Duodenal mucosa (tissue), 2 donors: ENCODE measurements at regions not wholly inside any gene's neighbourhood (a gene's known extent, or its start where the extent isn't known, plus 50 kb on each side); places are given as distances from the start of the nearest gene placed in this dataset.
"Not testable (repeated sequence)": the region's sequence is repeated elsewhere in the genome, so short reads cannot be mapped to it uniquely, and the experiment has no call there.

Experiments used
- H3K27ac ChIP-seq: one replicate; pipeline ENCODE4 v1.7.0; 2013; ENCODE audit warnings: low read depth, low read length
- H3K27me3 ChIP-seq, 2 donors: one replicate each; pipeline ENCODE4 v1.7.0; 2013; ENCODE audit warnings: low read length in 2 of 2, control low read depth in 1 of 2; ENCODE audit not compliant: insufficient read depth in 2 of 2, control insufficient read depth in 1 of 2
- H3K36me3 ChIP-seq, 2 donors: one replicate each; pipeline ENCODE4 v1.7.0; 2013; ENCODE audit warnings: low read length in 2 of 2, control low read depth in 1 of 2; ENCODE audit not compliant: insufficient read depth in 2 of 2, control insufficient read depth in 1 of 2
- H3K4me1 ChIP-seq, 2 donors: one replicate each; pipeline ENCODE4 v1.7.0; 2013; ENCODE audit warnings: low read length in 2 of 2, control low read depth in 1 of 2; ENCODE audit not compliant: insufficient read depth in 2 of 2, control insufficient read depth in 1 of 2
- H3K4me3 ChIP-seq, 2 donors: one replicate each; pipeline ENCODE4 v1.7.0; 2013; ENCODE audit warnings: low read length in 2 of 2, low read depth in 1 of 2
- H3K9ac ChIP-seq, 2 donors: one replicate each; pipeline ENCODE4 v1.7.0; 2013; ENCODE audit warnings: low read length in 2 of 2, low read depth in 1 of 2
- H3K9me3 ChIP-seq, 2 donors: one replicate each; pipeline ENCODE4 v1.7.0; 2013; ENCODE audit warnings: low read length in 2 of 2, control low read depth in 1 of 2; ENCODE audit not compliant: control insufficient read depth in 1 of 2

- no peaks in the 10 kb centered on the region for H3K9me3 ChIP-seq
- H3K27me3 ChIP-seq: no peaks in the 10 kb centered on the region
- no peak overlapping the region for H3K27ac ChIP-seq
- H3K36me3 ChIP-seq: no peaks in the 10 kb centered on the region
- no peak overlapping the region for H3K4me3 ChIP-seq
- no peaks in the 10 kb centered on the region for H3K4me1 ChIP-seq
- no peak overlapping the region for H3K9ac ChIP-seq
These were observed 311.7 kb downstream of the GATA3 start for GRCh38 chr10:8365935-8366911.

- not testable (repeated sequence) for H3K4me3 ChIP-seq, H3K9ac ChIP-seq, H3K27ac ChIP-seq, H3K36me3 ChIP-seq, H3K9me3 ChIP-seq, H3K4me1 ChIP-seq, H3K27me3 ChIP-seq
These were observed 313.4 kb downstream of the GATA3 start for GRCh38 chr10:8367672-8368411.

- H3K4me1 ChIP-seq: no peaks in the 10 kb centered on the region
- no peaks in the 10 kb centered on the region for H3K27me3 ChIP-seq
- H3K9me3 ChIP-seq: no peaks in the 10 kb centered on the region
- H3K4me3 ChIP-seq: no peak overlapping the region
- H3K36me3 ChIP-seq: no peaks in the 10 kb centered on the region
- no peak overlapping the region for H3K27ac ChIP-seq
- no peak overlapping the region for H3K9ac ChIP-seq
These were observed 315.2 kb downstream of the GATA3 start for GRCh38 chr10:8369666-8370065.

GRCh38 chr10:8374334-8374733, 319.8 kb downstream of the GATA3 start:
- no peak overlapping the region for H3K27ac ChIP-seq
- H3K9me3 ChIP-seq: no peaks in the 10 kb centered on the region
- no peak overlapping the region for H3K4me3 ChIP-seq
- H3K27me3 ChIP-seq: no peaks in the 10 kb centered on the region
- H3K4me1 ChIP-seq: no peaks in the 10 kb centered on the region
- no peaks in the 10 kb centered on the region for H3K36me3 ChIP-seq
- H3K9ac ChIP-seq: no peak overlapping the region

- no peaks in the 10 kb centered on the region for H3K4me1 ChIP-seq
- H3K27ac ChIP-seq: no peak overlapping the region
- H3K36me3 ChIP-seq: no peaks in the 10 kb centered on the region
- no peak overlapping the region for H3K9ac ChIP-seq
- no peak overlapping the region for H3K4me3 ChIP-seq
- H3K27me3 ChIP-seq: no peaks in the 10 kb centered on the region
- H3K9me3 ChIP-seq: no peaks in the 10 kb centered on the region
These were observed 320.6 kb downstream of the GATA3 start for GRCh38 chr10:8375137-8375536.

GRCh38 chr10:8378198-8378983, 323.9 kb downstream of the GATA3 start:
- Histone ChIP-seq H3K27me3 (no peaks in the 10 kb centered on the region), H3K9me3 (no peaks in the 10 kb centered on the region), H3K9ac (no peak overlapping the region), H3K4me1 (no peaks in the 10 kb centered on the region), H3K27ac (no peak overlapping the region), H3K36me3 (no peaks in the 10 kb centered on the region), H3K4me3 (no peak overlapping the region)

GRCh38 chr10:8379906-8380832, 325.7 kb downstream of the GATA3 start:
- Histone ChIP-seq H3K4me1 (no peaks in the 10 kb centered on the region), H3K4me3 (no peak overlapping the region), H3K27ac (no peak overlapping the region), H3K27me3 (no peaks in the 10 kb centered on the region), H3K9me3 (no peaks in the 10 kb centered on the region), H3K9ac (no peak overlapping the region), H3K36me3 (no peaks in the 10 kb centered on the region)

- H3K9me3 ChIP-seq: no peaks in the 10 kb centered on the region
- H3K9ac ChIP-seq: no peak overlapping the region
- no peaks in the 10 kb centered on the region for H3K27me3 ChIP-seq
- no peak overlapping the region for H3K4me3 ChIP-seq
- H3K4me1 ChIP-seq: no peaks in the 10 kb centered on the region
- H3K27ac ChIP-seq: no peak overlapping the region
- H3K36me3 ChIP-seq: no peaks in the 10 kb centered on the region
These were observed 326.5 kb downstream of the GATA3 start for GRCh38 chr10:8380833-8381496.

GRCh38 chr10:8386781-8387180, 332.3 kb downstream of the GATA3 start:
- no peaks in the 10 kb centered on the region for H3K36me3 ChIP-seq
- no peaks in the 10 kb centered on the region for H3K4me1 ChIP-seq
- H3K27ac ChIP-seq: no peak overlapping the region
- no peaks in the 10 kb centered on the region for H3K9me3 ChIP-seq
- no peaks in the 10 kb centered on the region for H3K27me3 ChIP-seq
- H3K4me3 ChIP-seq: no peak overlapping the region
- no peak overlapping the region for H3K9ac ChIP-seq
